ENCODE measurements at regions not wholly inside any gene's neighbourhood (a gene's known extent, or its start where the extent isn't known, plus 50 kb on each side); places are given as distances from the start of the nearest gene placed in this dataset.

DNA sequence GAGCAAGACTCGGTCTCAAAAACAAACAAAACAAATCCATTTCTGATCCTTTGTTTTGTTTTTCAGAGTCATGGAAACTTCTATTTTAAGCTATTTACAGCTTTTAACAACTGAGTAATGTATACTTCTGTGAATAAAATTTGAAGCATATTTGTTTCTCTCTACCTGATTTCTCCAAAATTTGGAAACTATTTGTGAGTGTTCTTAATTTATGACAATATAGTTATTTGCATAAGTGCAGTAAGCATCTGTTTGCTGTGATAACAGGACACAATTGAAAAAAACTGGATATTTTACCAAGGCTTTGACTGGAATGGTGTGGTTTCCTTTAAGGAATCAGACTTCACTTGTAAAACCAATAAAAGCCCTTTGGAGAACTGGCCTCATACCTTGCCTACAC lies 53.3 kb upstream of the GULP1 start:
- TF ChIP-seq POLR2AphosphoS5 (IDR thresholded peaks at IDR 0.05): no peak
- TF ChIP-seq, protein P1, sequence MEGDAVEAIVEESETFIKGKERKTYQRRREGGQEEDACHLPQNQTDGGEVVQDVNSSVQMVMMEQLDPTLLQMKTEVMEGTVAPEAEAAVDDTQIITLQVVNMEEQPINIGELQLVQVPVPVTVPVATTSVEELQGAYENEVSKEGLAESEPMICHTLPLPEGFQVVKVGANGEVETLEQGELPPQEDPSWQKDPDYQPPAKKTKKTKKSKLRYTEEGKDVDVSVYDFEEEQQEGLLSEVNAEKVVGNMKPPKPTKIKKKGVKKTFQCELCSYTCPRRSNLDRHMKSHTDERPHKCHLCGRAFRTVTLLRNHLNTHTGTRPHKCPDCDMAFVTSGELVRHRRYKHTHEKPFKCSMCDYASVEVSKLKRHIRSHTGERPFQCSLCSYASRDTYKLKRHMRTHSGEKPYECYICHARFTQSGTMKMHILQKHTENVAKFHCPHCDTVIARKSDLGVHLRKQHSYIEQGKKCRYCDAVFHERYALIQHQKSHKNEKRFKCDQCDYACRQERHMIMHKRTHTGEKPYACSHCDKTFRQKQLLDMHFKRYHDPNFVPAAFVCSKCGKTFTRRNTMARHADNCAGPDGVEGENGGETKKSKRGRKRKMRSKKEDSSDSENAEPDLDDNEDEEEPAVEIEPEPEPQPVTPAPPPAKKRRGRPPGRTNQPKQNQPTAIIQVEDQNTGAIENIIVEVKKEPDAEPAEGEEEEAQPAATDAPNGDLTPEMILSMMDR (IDR thresholded peaks at IDR 0.05): no peak
